Cardiac muscle cell (in vitro differentiated cells and primary cell): ENCODE measurements at regions not wholly inside any gene's neighbourhood (a gene's known extent, or its start where the extent isn't known, plus 50 kb on each side); places are given as distances from the start of the nearest gene placed in this dataset.

Source experiments
- DNase-seq, 2 donors: peaks; one replicate each; pipeline versions ENCODE4 v3.0.0 to v3.0.0-alpha.2; 2010 to 2017; ENCODE audit warnings: low read depth in 1 of 2, low spot score in 1 of 2
- H3K27ac ChIP-seq: fragments of 200-600 bp; sonication (generic); 2 replicates; pipeline ENCODE4 v1.5.1; 2016
- H3K27me3 ChIP-seq: fragments of 200-600 bp; sonication (generic); 2 replicates; pipeline ENCODE4 v1.6.0; 2016; ENCODE audit warnings: control low read depth
- H3K36me3 ChIP-seq: fragments of 200-600 bp; sonication (generic); 2 replicates; pipeline ENCODE4 v1.5.1; 2016; ENCODE audit warnings: control low read depth
- H3K4me1 ChIP-seq: fragments of 200-600 bp; sonication (generic); 2 replicates; pipeline ENCODE4 v1.8.1; 2017; ENCODE audit warnings: low read depth, mild to moderate bottlenecking, mixed run types
- H3K4me3 ChIP-seq: fragments of 200-600 bp; sonication (generic); 2 replicates; pipeline ENCODE4 v1.5.1; 2016; ENCODE audit warnings: mild to moderate bottlenecking
- H3K9me3 ChIP-seq: fragments of 200-600 bp; sonication (generic); 2 replicates; pipeline ENCODE4 v1.5.1; 2017; ENCODE audit warnings: low read depth, mild to moderate bottlenecking, control low read depth
- CTCF ChIP-seq: IDR thresholded peaks from 2 replicates; pipeline ENCODE4 v1.5.1; 2012; ENCODE audit warnings: low read depth, mild to moderate bottlenecking, low read length

- Histone ChIP-seq H3K27ac (no peak overlapping the region), H3K4me3 (no peak overlapping the region), H3K4me1 (no peaks in the 10 kb centered on the region), H3K9me3 (no peaks in the 10 kb centered on the region), H3K36me3 (no peaks in the 10 kb centered on the region), H3K27me3 (no peaks in the 10 kb centered on the region)
- no peak for DNase-seq
- TF ChIP-seq CTCF: no peak
Measured at GRCh38 chr7:116327135-116327534, 116.8 kb downstream of the TES start.

- H3K4me1 ChIP-seq: no peaks in the 10 kb centered on the region
- TF ChIP-seq CTCF: no peak
Measured at GRCh38 chr7:116327752-116328151, 117.4 kb downstream of the TES start.

GRCh38 chr7:116328161-116328560, 117.8 kb downstream of the TES start:
- DNase-seq: peak in 1 of 2 donors; percentile 41
- H3K4me3 ChIP-seq: no peak overlapping the region
- H3K9me3 ChIP-seq: no peaks in the 10 kb centered on the region
- no peaks in the 10 kb centered on the region for H3K27me3 ChIP-seq
- TF ChIP-seq CTCF: no peak
- no peaks in the 10 kb centered on the region for H3K4me1 ChIP-seq
- no peak overlapping the region for H3K27ac ChIP-seq
- no peaks in the 10 kb centered on the region for H3K36me3 ChIP-seq

More at GRCh38 chr7:116327752-116328151, 117.4 kb downstream of the TES start:
- Histone ChIP-seq H3K9me3 (no peaks in the 10 kb centered on the region), H3K27me3 (no peaks in the 10 kb centered on the region), H3K4me3 (no peak overlapping the region), H3K27ac (no peak overlapping the region), H3K36me3 (no peaks in the 10 kb centered on the region)
- peak in 1 of 2 donors; percentile 85 for DNase-seq

- no peak for TF ChIP-seq CTCF
- Histone ChIP-seq H3K4me1 (no peaks in the 10 kb centered on the region), H3K9me3 (no peaks in the 10 kb centered on the region), H3K4me3 (no peak overlapping the region), H3K27ac (no peak overlapping the region), H3K36me3 (no peaks in the 10 kb centered on the region), H3K27me3 (no peaks in the 10 kb centered on the region)
- no peak for DNase-seq
Measured at GRCh38 chr7:116329686-116330503, 119.6 kb downstream of the TES start.

GRCh38 chr7:116331020-116331419, 120.7 kb downstream of the TES start:
- Histone ChIP-seq H3K9me3 (no peaks in the 10 kb centered on the region), H3K36me3 (no peaks in the 10 kb centered on the region), H3K4me3 (no peak overlapping the region), H3K27ac (no peak overlapping the region), H3K4me1 (no peaks in the 10 kb centered on the region), H3K27me3 (no peaks in the 10 kb centered on the region)
- TF ChIP-seq CTCF: no peak
- peak in 1 of 2 donors; percentile 59 for DNase-seq
